ENCODE measurements at regions not wholly inside any gene's neighbourhood (a gene's known extent, or its start where the extent isn't known, plus 50 kb on each side); places are given as distances from the start of the nearest gene placed in this dataset.

DNA sequence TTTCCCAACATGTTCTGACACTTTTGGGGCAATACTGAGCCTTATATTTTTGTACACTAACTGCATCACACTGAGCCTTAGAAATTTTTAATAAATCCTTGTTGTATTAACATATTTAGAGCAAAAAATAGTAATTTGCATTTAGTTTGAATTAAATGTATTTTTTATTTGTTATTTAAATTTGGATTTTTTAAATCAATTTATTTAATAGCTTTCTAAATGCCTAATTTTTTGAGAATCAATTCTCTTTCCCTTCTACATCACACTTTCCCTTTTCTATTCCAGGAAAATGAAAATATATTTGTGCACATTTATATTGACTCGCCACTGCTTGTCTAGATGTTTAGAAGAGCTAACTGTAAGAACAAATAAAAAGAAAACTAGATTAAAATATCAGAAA is 414.6 kb upstream of the POM121L12 start (continued):
- TF ChIP-seq, protein P1, sequence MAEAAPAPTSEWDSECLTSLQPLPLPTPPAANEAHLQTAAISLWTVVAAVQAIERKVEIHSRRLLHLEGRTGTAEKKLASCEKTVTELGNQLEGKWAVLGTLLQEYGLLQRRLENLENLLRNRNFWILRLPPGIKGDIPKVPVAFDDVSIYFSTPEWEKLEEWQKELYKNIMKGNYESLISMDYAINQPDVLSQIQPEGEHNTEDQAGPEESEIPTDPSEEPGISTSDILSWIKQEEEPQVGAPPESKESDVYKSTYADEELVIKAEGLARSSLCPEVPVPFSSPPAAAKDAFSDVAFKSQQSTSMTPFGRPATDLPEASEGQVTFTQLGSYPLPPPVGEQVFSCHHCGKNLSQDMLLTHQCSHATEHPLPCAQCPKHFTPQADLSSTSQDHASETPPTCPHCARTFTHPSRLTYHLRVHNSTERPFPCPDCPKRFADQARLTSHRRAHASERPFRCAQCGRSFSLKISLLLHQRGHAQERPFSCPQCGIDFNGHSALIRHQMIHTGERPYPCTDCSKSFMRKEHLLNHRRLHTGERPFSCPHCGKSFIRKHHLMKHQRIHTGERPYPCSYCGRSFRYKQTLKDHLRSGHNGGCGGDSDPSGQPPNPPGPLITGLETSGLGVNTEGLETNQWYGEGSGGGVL (tag by site-specific recombination; IDR thresholded peaks at IDR 0.05): no peak
- TF ChIP-seq ZNF514 (tag by site-specific recombination; IDR thresholded peaks at IDR 0.05): no peak
- no peak for TF ChIP-seq ZNF394 (tag by site-specific recombination; IDR thresholded peaks at IDR 0.05; ENCODE audit: borderline replicate concordance)
- TF ChIP-seq ZNF561 (tag by site-specific recombination; IDR thresholded peaks at IDR 0.05; ENCODE audit: borderline replicate concordance): no peak
- TF ChIP-seq KLF1 (tag by site-specific recombination; IDR thresholded peaks at IDR 0.05): no peak
- TF ChIP-seq ZNF677 (tag by site-specific recombination; IDR thresholded peaks at IDR 0.05): no peak
- TF ChIP-seq EGR2 (tag by site-specific recombination; IDR thresholded peaks at IDR 0.05; ENCODE audit: low read depth): no peak
- TF ChIP-seq, protein P2, sequence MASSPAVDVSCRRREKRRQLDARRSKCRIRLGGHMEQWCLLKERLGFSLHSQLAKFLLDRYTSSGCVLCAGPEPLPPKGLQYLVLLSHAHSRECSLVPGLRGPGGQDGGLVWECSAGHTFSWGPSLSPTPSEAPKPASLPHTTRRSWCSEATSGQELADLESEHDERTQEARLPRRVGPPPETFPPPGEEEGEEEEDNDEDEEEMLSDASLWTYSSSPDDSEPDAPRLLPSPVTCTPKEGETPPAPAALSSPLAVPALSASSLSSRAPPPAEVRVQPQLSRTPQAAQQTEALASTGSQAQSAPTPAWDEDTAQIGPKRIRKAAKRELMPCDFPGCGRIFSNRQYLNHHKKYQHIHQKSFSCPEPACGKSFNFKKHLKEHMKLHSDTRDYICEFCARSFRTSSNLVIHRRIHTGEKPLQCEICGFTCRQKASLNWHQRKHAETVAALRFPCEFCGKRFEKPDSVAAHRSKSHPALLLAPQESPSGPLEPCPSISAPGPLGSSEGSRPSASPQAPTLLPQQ (tag by site-specific recombination; IDR thresholded peaks at IDR 0.05): no peak
- TF ChIP-seq, protein P3, sequence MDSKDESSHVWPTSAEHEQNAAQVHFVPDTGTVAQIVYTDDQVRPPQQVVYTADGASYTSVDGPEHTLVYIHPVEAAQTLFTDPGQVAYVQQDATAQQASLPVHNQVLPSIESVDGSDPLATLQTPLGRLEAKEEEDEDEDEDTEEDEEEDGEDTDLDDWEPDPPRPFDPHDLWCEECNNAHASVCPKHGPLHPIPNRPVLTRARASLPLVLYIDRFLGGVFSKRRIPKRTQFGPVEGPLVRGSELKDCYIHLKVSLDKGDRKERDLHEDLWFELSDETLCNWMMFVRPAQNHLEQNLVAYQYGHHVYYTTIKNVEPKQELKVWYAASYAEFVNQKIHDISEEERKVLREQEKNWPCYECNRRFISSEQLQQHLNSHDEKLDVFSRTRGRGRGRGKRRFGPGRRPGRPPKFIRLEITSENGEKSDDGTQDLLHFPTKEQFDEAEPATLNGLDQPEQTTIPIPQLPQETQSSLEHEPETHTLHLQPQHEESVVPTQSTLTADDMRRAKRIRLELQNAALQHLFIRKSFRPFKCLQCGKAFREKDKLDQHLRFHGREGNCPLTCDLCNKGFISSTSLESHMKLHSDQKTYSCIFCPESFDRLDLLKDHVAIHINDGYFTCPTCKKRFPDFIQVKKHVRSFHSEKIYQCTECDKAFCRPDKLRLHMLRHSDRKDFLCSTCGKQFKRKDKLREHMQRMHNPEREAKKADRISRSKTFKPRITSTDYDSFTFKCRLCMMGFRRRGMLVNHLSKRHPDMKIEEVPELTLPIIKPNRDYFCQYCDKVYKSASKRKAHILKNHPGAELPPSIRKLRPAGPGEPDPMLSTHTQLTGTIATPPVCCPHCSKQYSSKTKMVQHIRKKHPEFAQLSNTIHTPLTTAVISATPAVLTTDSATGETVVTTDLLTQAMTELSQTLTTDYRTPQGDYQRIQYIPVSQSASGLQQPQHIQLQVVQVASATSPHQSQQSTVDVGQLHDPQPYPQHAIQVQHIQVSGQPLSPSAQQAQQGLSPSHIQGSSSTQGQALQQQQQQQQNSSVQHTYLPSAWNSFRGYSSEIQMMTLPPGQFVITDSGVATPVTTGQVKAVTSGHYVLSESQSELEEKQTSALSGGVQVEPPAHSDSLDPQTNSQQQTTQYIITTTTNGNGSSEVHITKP (tag by site-specific recombination; IDR thresholded peaks at IDR 0.05): no peak

DNA sequence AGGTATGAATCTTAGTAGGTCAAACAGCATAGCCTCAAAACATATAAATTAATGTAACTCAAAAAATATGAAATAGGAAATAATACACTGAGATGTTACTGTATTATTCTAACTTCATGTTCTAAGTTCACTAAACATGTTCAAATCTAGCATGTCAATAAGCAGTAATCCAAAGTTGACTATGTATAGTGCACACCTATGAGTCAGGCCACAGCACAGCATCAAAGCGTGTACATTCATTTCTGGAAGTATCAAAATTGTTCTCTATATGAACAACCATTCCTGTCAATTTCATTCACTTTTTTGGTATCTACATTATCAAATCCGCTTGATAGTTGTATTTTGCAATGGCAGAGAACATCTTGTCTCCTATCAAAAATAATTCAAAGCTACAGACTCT is 418.9 kb upstream of the POM121L12 start:
- Histone ChIP-seq H3K9me3 (ENCODE audit: control insufficient read depth, insufficient read depth, low read depth, low read length) (no peaks in the 10 kb centered on the region), H3K4me3 (ENCODE audit: low read depth, low read length) (no peak overlapping the region), H3K36me3 (ENCODE audit: control insufficient read depth in 2 of 2, insufficient read depth in 1 of 2, low read length in 2 of 2) (no peaks in the 10 kb centered on the region), H3K4me1 (ENCODE audit: control insufficient read depth, insufficient read depth, low read length) (no peaks in the 10 kb centered on the region), H3K27ac (ENCODE audit: extremely low read depth, low read depth, low read length) (no peak overlapping the region)
- TF ChIP-seq ZBTB21 (tag by site-specific recombination; IDR thresholded peaks at IDR 0.05): no peak
- TF ChIP-seq EGR2 (tag by site-specific recombination; IDR thresholded peaks at IDR 0.05; ENCODE audit: low read depth): no peak
- TF ChIP-seq ZNF23 (tag by site-specific recombination; IDR thresholded peaks at IDR 0.05; ENCODE audit: borderline replicate concordance): no peak
- TF ChIP-seq SALL2 (tag by site-specific recombination; IDR thresholded peaks at IDR 0.05; ENCODE audit: borderline replicate concordance): no peak
- no peak for TF ChIP-seq ZNF302 (tag by site-specific recombination; IDR thresholded peaks at IDR 0.05; ENCODE audit: low read depth)
- TF ChIP-seq ZNF354C (tag by site-specific recombination; IDR thresholded peaks at IDR 0.05; ENCODE audit: borderline replicate concordance, low read depth): no peak
- TF ChIP-seq BCL11B (tag by site-specific recombination; IDR thresholded peaks at IDR 0.05; ENCODE audit: low read depth): no peak
- TF ChIP-seq, protein P3 (tag by site-specific recombination; IDR thresholded peaks at IDR 0.05): no peak
- TF ChIP-seq, protein P4, sequence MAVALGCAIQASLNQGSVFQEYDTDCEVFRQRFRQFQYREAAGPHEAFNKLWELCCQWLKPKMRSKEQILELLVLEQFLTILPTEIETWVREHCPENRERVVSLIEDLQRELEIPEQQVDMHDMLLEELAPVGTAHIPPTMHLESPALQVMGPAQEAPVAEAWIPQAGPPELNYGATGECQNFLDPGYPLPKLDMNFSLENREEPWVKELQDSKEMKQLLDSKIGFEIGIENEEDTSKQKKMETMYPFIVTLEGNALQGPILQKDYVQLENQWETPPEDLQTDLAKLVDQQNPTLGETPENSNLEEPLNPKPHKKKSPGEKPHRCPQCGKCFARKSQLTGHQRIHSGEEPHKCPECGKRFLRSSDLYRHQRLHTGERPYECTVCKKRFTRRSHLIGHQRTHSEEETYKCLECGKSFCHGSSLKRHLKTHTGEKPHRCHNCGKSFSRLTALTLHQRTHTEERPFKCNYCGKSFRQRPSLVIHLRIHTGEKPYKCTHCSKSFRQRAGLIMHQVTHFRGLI (tag by site-specific recombination; IDR thresholded peaks at IDR 0.05): no peak
- ChIA-PET CTCF (no interaction called here), POLR2A (no interaction called here)

Data from HEK293 (cell line).